Stimulated activated CD4-positive, alpha-beta T cell treated with anti-CD3 and anti-CD28 coated beads, Interleukin-4, amount 100 ng/mL, for 4 hours (primary cell): ENCODE measurements at regions not wholly inside any gene's neighbourhood (a gene's known extent, or its start where the extent isn't known, plus 50 kb on each side); places are given as distances from the start of the nearest gene placed in this dataset.

ENCODE experiments used
- DNase-seq, 2 experiments: peaks; one replicate each; pipeline ENCODE4 v3.0.0-alpha.2; 2020

DNA sequence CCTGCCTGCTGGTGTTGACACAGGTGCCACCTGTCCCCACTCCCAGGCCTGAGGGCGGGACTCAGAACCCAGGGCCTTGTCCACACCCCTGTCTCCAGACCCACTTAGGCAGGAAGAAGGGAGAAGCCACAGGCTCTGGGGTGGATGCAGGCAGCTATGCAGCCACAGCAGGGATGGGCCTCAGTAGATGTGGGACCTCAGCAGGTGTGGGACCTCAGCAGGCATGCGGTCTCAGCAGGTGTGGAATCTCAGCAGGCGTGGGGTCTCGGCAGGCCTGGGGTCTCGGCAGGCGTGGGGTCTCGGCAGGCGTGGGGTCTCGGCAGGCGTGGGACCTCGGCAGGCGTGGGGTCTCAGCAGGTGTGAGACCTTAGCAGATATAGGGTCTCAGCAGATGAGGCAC, 118.0 kb upstream of the PITRM1 start:
- no peak for DNase-seq

DNA sequence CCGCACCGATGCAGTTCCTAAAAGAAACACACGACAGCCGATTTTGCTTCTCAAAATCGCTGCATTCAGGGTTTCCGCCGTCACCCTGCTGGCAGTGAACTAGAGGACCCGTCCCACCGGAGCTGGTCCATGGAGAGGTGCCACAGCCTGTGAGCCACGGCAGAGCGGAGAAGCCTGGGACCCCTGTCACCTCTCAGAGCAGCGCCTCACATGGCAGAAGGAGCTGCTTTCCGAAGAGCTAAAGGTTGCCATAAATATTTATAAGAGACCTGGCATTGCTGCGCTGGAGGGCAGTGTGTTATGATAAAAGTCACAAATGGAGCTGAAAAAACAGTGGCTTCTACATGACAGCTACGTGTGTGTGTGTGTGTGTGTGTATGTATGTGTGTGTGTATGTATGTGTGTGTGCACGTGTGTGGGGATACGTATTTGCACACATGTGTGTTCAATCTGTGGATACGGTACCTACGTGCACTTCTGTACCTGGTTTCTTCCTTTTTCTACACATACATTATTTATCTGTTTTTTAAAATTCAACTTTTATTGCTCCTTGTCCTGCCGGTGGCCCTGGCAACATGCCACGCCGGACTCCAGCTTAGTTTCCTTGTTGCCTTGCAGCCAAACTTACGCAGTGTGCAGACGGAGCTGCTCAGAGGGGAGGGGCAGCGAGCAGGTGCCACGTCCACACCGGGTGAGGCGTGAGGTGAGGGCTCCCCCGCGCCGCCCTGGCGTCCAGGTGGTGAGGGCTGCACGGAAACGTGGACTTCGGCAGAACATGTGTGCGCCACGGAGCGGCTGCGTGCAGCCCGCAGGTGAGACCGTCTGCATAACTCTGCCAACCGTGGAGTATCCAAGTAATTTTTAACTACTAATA, 115.2 kb upstream of the PITRM1 start:
- DNase-seq: no peak

DNA sequence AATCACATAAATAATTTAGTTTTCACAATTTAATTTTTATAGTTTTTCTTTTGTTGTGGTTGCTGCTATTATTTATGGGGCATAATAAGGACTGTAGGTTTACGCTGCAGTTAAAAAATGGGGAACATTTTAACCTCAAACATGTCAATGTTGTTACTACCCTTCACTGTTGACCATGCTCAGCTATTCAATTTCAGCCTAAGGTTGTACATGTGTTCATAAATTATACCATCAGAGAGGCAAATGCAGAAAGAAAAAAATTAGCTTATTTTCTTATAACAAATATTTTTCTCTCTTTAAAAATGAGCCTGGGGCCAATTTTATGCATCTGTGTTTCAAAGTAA, 110.1 kb upstream of the PITRM1 start:
- no peak for DNase-seq

DNA sequence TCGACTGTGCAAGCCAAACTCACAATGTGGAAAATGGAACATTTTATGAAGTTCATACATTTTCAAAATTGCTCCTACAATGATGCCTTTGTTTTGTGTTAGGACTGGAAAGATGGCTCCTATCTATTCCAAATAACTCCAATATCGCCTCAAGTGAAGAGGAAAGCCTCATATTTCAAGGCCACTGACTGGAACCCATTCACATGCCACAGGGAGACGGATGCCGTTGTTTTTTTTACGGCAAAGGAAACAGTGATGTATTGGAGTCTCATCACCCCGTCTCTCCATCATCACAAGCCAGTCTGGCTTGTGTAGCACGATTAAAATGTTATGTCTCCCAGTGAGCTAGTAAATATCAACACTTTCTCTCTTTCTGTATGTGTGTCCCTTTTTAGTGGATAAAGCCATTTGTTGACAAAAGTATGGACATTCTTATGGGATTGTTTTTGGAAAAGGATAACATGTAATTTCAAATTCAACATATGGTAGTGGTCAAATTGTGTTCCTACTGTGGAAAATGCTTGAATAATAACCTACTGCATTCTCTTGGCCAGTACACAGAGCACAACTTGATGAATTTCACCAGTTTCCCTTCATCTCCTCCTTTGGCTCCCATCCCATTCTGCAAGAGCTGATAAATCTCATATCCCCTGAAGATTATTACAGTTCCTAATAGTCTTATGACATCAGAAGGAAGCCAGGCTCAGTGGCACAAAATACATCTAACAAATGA, 109.5 kb upstream of the PITRM1 start:
- no peak for DNase-seq

DNA sequence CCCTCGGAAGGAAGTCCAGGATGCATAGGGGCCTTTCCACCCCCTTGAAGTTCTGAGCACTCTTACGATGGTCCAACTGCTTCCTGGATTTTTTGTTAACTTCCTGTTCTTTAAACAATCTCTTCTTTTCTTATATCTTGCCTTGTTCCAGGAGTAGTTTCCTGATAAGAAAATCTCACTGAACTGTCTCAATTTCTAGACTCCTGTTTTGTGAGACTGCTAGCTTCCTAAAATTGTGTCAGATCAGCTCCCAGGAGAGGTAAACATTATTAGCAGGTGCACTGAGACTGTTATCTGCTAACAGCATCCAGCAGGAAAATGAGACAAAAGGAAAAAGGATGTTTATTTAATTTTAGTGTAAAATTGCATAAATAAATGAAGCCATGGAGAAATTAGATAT, 106.2 kb upstream of the PITRM1 start:
- DNase-seq: no peak

DNA sequence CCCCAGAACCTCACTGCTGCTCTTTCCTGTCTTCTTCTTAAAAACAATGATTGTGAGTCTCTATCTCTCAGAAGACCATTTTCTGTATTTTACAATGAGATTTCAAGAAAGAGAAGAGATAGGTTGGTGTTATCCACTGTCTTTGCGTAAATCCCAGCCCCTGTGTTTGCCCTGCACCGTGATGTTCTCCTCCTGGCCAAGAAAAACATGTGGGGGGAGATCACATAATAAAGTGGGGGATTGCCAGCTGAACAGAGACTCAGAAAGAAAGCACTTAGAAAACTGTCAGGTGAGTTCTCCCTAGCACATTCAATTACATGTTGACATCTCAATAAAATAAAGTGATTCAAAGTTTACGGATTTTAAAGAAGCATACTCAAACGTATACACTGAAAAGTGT, 105.0 kb upstream of the PITRM1 start:
- no peak for DNase-seq

DNA sequence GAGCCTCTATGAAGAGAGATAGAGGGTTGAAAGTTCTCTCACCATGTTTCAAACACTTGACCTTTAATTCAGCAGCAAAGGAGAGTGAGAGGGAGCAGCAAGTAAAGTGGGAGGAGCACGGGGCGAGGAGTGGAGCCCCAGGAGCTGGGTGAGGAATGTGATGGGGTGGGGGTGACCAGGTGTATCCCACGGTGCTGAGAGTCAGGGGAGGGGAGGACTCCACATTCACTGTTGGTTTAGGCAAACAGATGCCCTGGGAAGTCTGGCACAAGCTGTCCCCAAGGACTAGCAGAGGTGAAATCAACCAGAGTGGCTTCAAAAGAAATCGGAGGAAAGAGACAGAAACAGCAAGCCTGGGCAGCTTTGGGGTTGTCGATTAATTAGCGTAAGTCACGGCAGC, 101.8 kb upstream of the PITRM1 start:
- DNase-seq: no peak

DNA sequence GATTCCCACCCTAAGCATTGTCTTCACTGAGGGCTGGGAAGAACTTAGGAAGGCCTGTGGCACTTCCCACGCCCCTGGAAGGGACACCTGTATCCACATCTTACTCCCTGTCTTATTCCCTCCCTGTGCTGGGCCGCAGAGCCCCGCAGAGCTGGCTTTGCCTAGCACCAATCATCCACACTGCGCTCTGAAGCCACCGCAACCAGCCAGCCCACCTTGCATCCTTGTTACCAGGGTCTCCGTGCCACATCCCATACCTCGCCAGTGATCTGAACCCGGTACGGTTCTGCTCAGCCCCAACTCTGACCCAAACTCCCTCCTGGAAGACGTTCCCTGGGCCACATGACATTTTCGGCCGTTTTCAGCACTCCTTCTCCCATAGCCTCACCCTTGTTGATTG, 101.4 kb upstream of the PITRM1 start:
- no peak for DNase-seq

DNA sequence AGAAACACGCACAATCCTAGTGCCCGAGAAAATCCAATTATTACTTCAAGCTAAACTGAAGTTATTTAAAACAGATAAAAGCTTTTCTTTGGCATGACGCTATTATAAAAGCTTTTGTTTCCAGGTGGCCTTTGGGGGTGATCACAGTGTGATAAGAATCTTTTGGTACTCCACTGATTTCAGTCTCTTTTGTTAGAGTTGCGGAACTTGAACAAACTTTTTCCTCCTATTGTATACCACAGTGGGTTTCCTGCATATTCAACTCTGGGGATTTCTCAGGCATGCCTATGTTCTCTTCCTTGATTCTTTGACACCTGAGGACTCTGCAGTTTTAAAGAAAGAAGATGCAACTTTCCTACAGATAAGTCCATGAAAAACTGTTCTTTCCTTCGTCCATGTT, 99.7 kb upstream of the PITRM1 start:
- no peak for DNase-seq

DNA sequence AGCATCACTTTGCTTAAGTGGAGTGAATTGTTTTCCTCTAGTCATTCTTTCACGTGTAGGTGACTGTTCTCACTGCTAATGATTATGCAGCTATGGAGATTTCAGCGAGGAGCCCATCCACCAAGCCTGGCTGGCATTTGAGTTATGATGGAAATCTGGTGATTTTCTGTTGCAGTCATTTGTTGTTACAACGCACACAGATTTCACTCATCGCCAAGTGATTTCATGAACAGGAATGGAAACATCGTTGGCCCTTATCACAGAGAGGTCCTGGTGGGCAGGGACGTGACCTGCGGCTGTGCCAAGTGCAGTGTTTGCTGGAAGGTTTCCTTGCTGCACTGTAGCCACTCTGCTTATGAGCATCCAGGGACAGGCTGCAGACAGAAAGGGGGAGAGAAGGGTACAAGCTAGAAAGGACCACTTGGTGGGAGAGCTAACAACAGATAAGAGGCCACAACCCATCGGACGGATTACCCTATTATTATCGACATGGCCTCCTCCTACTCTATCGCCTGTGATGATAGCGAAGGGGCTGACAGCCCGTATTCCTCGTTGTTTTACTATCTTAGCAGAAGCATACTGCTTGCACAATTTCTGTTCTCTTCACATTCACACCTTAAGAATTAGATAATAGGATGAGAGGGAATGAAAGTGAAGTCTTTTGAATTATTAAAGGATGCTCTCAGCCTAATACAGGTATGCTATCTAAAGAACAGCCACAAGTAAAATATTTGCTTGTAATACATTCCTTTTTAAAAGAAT, 99.0 kb upstream of the PITRM1 start:
- DNase-seq: no peak

DNA sequence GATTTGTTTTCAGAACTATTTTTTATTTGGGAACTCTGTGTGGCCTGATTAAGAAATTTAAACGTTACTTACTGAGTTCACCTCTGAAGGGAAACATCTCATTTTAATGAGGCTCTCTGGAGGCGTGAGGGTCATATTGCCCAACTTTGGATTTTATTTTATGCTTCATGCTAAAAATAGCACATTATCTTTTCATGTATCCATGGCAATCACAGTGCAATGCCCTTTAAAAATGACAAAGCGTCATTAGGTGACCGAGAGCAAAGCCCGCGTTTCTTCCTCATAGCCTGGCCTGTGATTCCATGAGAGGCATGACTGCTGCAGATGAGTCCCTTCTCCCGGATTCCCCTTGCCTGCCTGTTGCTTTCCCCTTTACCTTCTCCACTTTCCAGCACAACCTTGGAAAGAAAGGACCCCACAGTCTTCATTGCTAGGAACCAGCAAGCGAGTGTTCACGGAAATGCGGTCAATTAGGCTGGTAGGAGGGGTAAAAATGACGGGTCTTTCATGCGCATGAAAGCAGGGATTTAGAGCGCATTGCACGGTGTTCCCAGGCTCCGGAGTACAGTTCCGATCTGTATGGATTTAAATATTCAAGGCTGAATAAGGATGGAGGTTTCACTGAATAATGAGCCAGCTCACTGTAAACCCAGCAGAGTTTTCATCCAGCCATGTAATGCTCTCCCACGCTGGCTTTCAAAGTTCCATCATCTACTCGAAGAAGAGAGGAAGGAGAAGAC, 98.2 kb upstream of the PITRM1 start:
- no peak for DNase-seq

DNA sequence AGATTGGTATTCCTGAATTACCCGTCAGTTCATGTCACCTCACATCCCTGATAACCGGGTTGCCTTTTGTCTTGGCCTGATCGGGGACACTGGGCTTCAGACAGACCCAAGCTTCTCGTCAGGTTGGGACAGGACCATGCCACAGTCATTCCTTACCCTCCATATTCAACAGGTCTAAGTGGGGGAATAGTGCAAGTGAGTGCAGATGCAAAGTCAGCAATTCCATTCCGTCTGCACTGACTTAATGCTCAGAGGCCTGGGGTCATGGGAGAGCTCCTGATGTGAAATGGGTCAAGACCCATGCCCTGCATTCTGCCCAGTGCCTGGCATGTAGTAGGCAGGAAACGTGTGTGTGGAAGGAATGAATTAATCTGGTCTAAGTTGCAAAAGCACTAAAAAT, 95.4 kb upstream of the PITRM1 start:
- DNase-seq: no peak

DNA sequence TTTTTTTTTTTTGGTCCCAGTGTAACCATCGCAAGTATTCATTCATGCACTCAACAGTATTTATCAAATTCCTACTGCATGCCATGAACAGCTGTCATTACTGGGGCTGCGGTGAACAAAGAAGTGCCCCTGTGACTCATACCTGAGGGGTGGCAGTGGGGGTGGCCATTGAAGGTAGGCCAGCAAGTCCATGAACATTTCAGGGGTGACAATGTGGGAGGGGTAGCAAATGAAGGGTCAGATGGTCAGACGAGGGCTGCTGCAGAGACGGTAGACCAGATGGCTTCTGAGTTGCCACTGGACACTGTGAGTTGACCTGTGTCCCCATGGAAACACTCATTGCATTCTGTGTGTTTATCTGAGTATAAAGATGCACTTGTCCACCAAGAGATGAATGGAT, 92.5 kb upstream of the PITRM1 start:
- DNase-seq: no peak

DNA sequence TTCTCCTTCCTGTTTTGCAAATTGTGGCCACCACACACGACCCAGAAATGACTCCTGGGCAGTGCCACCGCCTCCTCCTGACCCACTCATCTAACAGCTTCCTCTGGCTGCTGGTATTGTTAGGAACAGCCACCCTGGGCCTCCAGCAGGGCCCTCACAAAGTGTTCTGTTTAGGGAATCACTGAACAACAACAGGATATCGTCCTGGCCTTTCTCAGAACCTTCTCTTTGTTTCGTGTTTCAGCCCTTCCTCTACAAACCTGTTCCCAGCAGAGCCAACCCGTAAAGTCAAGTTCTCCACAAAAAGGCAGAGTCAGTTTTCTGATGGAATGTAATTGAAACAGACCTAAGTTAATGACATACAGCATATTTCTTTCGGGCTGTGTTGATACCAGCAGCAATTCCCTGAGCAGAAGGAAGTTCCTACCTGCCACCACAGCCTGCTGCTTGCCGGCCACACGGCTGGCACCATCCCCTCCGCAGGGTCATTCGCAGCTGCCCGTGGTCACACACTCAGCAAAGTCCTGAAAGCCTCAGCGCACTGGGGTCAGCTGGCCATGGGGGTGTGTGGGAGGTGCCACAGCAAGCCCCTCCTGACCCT, 91.7 kb upstream of the PITRM1 start:
- no peak for DNase-seq

DNA sequence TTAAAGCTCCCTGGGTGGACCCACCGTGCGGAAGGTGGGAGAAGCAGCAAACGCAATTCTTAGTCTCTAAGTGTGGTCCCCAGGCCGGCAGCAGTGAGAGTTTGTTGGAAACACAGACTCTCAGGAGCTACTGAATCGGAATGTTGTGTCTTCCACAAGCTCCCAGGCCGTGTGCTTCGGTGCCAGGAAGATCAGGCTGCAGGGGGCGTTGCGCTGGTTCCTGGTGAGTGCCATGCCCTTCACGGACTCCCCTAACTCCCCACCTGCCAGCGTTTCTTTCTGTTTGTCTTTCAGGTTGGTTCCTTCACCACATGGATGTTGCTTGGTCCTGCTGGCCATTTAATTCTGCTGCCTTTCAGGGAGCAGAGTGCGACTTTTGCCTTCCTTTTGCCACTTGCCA, 91.2 kb upstream of the PITRM1 start:
- no peak for DNase-seq

DNA sequence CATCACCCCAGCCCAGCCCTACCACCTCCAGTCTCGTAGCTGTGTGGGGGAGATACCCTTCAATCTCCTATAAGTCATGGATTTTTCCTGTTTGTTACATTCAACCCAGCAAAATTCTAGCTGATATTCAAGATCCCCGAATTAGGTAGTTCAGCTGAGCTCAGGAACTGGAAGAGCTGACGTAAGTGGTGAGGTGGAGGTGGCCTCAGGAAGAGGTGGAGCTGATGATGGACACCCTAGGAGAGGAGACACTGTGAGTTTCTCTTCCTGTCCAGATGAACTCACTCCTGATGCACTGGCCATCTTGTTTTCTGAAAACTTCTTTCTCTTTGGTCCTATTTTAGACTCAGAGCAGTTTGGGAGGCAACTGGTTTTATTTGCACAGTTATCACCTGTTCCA, 90.5 kb upstream of the PITRM1 start:
- no peak for DNase-seq

DNA sequence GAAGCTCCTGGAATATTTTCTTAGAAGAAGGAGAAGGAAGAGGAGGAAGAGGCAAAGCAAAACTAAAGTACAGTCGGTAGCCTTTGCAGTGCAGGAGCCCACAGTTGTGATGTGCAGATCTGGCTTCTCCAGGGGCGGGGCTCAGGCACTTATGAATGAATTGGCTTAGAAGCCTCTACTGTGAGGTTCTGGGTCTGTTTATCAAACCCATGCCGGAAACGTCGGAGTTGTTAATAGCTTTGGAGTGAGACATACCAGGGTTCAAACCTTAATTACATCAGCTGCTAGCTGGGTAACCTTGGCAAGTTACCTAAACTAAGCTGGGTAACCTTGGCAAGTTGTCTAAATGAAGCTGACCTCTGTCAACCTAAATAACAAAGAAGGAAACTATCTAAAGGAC, 89.3 kb upstream of the PITRM1 start:
- DNase-seq: no peak

DNA sequence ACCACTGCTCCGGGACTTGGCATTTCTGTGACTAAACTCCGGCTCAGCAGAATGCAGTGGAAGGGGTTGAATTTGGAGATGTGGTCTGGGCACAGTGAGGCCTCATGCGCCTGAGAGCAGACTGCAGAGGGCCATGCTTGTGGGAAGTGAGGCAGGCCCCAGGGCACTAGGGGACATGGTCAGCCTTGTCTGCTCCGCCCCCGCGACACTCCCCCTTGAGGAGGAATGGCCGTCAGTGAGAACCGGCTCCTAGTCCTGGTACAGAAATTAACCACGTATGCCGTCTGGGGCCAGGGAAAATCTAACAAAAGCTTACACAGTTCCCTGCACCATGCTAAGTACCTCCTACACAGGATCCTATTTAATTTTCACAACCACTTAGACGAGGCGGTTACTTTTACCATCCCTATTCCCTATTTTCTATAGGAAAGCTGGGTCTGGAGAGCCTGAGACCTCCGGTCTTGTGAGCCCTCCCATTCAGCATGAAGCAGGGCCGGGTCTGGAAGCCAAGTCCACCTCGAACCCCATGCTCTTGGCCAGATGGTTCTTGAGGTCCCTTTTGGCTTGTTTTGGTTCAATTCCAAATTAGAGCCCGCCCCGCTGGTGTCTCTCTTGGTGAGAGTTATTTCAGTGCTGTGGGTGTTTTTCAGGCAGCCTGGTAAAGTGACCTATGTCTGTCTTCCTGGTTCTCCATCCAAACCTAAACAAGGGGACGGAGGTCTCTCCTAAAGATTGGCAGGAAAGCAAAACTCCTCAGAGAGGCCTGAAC, 87.7 kb upstream of the PITRM1 start:
- no peak for DNase-seq

DNA sequence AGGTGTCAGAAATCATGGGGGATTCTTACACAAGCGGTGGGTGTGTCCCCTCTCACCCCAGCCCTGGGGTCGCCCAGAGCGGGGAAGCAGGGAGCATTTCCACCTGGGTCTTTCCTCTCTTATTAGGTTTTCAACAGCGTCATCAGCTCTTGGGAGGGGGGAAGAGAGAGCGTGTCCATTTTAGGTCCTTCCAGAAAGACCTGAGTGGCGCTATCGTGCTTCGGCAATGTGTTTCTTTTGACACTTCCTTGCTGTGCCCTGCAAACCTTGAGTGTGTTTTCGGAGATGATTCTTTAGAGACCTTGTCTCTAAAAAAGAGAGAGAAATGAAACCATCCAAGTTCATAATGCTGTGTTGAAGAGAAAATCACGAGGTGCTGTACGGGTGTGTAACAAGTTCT, 86.9 kb upstream of the PITRM1 start:
- DNase-seq: no peak

DNA sequence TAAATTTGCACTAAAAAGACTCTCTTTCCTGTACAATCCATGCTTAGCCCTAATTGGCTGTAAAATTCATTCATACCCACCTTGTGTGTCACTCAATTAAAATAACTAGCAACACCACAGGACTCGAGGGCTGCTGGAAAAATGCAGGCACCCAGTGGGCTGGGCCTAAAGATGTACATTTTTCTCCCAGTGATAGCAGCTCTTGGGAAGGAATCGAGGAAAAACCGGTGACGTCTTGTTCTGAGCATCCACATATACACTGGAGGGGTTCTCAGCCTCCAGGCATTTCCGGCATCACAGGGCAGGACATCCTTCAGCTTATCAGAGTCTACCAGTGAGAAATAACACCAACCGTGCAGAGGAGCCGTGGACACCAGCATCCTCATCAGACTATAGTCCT, 85.8 kb upstream of the PITRM1 start:
- DNase-seq: no peak

DNA sequence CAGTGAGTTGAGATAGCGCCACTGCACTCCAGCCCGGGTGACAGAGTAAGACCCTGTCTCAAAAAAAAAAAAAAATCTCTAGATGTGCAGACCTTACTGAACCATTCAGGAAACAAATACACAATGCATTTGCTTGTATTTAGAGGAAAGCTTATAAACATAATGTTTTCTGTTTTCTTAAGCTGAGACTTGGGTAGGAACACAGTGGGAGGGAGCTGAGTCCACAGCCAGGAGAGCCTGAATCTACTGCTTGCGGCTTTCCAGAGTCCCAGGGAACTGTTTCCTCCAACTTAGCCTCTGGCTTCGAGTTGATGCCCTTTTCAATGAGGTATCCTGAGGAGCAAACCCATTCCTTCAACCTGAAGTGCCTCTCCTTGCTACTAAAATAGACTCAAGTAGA, 83.0 kb upstream of the PITRM1 start:
- no peak for DNase-seq

DNA sequence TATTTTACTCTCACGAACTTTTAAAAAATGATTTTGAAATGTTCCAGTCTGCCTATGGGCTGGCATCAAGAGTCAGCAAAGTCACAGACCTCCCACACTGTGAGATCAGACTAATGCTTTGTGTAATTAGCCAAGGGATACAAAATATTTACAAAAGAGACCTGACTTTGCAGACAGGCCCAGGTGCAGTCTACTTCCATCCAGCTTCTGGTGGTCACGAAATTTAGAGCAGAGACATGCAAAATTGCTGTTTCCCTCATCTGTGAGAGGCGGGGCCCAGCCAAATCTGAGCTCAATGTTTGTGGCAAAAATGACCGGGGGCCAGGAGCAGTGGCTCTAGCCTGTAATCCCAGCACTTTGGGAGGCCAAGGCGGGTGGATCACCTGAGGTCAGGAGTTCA, 82.5 kb upstream of the PITRM1 start:
- DNase-seq: no peak
